ENCODE measurements at regions not wholly inside any gene's neighbourhood (a gene's known extent, or its start where the extent isn't known, plus 50 kb on each side); places are given as distances from the start of the nearest gene placed in this dataset.

GRCh38 chr6:43856005-43856765 lies 86.2 kb downstream of the VEGFA start:
- in situ Hi-C loops (cut with HindIII; ENCODE audit: low pct_unique_long_range_greater_than_20kb, low sequenced_read_pairs) (no loop called here), intact Hi-C loops (cut with micrococcal nuclease; ENCODE audit: unreplicated experiment) (no loop called here)
- Histone ChIP-seq H3K4me1 (ENCODE audit: control insufficient read depth, insufficient read depth, low read length) (no peaks in the 10 kb centered on the region), H3K9me3 (ENCODE audit: control insufficient read depth, insufficient read depth, low read depth, low read length) (no peaks in the 10 kb centered on the region), H3K27ac (ENCODE audit: low read length) (peak overlapping the region; percentile 59; the same call in 1 of the 2 replicates), H3K4me3 (ENCODE audit: low read depth in 2 of 2, low read length in 2 of 2) (no peak overlapping the region), H3K27me3 (ENCODE audit: control insufficient read depth, insufficient read depth, low read length) (no peaks in the 10 kb centered on the region), H3K36me3 (ENCODE audit: control insufficient read depth, insufficient read depth, low read length) (no peaks in the 10 kb centered on the region)
- CTCF ChIA-PET, result interaction anchor here (0.5 to 1.5 kb wide), 5 partner anchors 55 to 230 kb away, joined by 3 to 5 read pairs (median 3); no protein-coding TSS in a partner anchor
- DNase-seq (ENCODE audit: low read depth, low spot score) (no peak), ATAC-seq (peak; percentile 82; the same call in 1 of the 2 replicates)
- POLR2A ChIA-PET, result interaction anchor here (0.6 kb wide), 1 partner anchor 39 kb away, joined by 8 read pairs; no protein-coding TSS in a partner anchor
- no TSS peak for BruUV-seq (replicated peaks)
- no peak for TF ChIP-seq TCF7L2 (IDR thresholded peaks at IDR 0.05; ENCODE audit: low read depth, low read length)
- TF ChIP-seq CTCF (IDR thresholded peaks at IDR 0.05), result peak; percentile 80

DNA sequence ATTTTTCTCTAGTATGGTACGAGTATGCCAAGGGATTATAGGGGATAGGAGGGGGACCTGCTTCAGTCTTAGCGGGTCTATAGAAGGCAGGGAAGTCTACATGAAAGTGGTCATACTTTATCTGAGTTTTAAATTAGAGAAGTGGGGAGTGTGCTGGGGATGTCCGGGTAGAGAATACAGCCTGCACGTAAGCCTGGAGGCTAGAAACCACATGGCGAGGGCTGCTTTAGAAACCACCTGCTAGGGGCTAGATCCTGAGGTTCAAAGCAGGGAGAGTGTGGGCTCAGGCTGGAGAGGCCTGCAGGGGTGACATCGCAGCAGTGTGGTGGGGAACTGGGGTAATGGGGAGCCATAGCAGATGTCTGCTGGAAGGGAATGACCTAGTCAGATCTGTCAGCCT lies 85.2 kb downstream of the VEGFA start:
- POLR2A ChIA-PET, result interaction anchor here (0.6 kb wide), 1 partner anchor 40 kb away, joined by 8 read pairs; no protein-coding TSS in a partner anchor
- Histone ChIP-seq H3K9me3 (ENCODE audit: control insufficient read depth, insufficient read depth, low read depth, low read length) (no peaks in the 10 kb centered on the region), H3K36me3 (ENCODE audit: control insufficient read depth, insufficient read depth, low read length) (no peaks in the 10 kb centered on the region), H3K27ac (ENCODE audit: low read length) (no peak overlapping the region), H3K4me1 (ENCODE audit: control insufficient read depth, insufficient read depth, low read length) (no peaks in the 10 kb centered on the region), H3K27me3 (ENCODE audit: control insufficient read depth, insufficient read depth, low read length) (no peaks in the 10 kb centered on the region), H3K4me3 (ENCODE audit: low read depth in 2 of 2, low read length in 2 of 2) (no peak overlapping the region)
- intact Hi-C loops (cut with micrococcal nuclease; ENCODE audit: unreplicated experiment), result no loop called here
- in situ Hi-C loops (cut with HindIII; ENCODE audit: low pct_unique_long_range_greater_than_20kb, low sequenced_read_pairs), result no loop called here
- ATAC-seq (no peak), DNase-seq (ENCODE audit: low read depth, low spot score) (no peak)
- no TSS peak for BruUV-seq (replicated peaks)
- CTCF ChIA-PET, result interaction anchor here (0.5 to 1.5 kb wide), 3 partner anchors 85 to 231 kb away, joined by 3 to 5 read pairs (median 3); no protein-coding TSS in a partner anchor
- TF ChIP-seq CTCF (IDR thresholded peaks at IDR 0.05) (no peak), POLR2AphosphoS5 (IDR thresholded peaks at IDR 0.05; ENCODE audit: low read depth, low read length) (no peak), TCF7L2 (IDR thresholded peaks at IDR 0.05; ENCODE audit: low read depth, low read length) (no peak), REST (IDR thresholded peaks at IDR 0.05; ENCODE audit: insufficient read depth in 1 of 2, low read depth in 2 of 2, low read length in 1 of 2) (no peak), SIN3A (IDR thresholded peaks at IDR 0.05; ENCODE audit: borderline replicate concordance, insufficient read depth, low read depth, low read length) (no peak)

Measured in Panc1 (cell line).